ENCODE measurements at regions not wholly inside any gene's neighbourhood (a gene's known extent, or its start where the extent isn't known, plus 50 kb on each side); places are given as distances from the start of the nearest gene placed in this dataset.

GRCh38 chr7:41255716-41256115 is 447.2 kb downstream of the INHBA start:
- H2AFZ ChIP-seq (ENCODE audit: low read length), result no peak overlapping the region
- H3K4me1 ChIP-seq (ENCODE audit: insufficient read depth, low read length, poor library complexity, severe bottlenecking), result no peaks in the 10 kb centered on the region
- no peak overlapping the region for H3K4me2 ChIP-seq (ENCODE audit: low read depth, low read length, poor library complexity, severe bottlenecking)
- no peak overlapping the region for H3K4me3 ChIP-seq (ENCODE audit: low read length, poor library complexity, severe bottlenecking)
- no peaks in the 10 kb centered on the region for H3K27me3 ChIP-seq (ENCODE audit: insufficient read depth, low read length, poor library complexity, severe bottlenecking)
- no peaks in the 10 kb centered on the region for H4K20me1 ChIP-seq (ENCODE audit: insufficient read depth, low read length, poor library complexity, severe bottlenecking)
- no peak overlapping the region for H3K9ac ChIP-seq (ENCODE audit: low read depth, low read length, poor library complexity, severe bottlenecking)
- no peaks in the 10 kb centered on the region for H3K9me2 ChIP-seq (replicated peaks; ENCODE audit: low read depth, low read length)
- TF ChIP-seq CTCF (conservative IDR thresholded peaks at IDR 0.05; ENCODE audit: low read length) (no peak), EZH2phosphoT487 (IDR thresholded peaks at IDR 0.05; ENCODE audit: borderline replicate concordance) (no peak)
- H3K79me2 ChIP-seq (ENCODE audit: insufficient read depth, low read length), result no peaks in the 10 kb centered on the region
- no peaks in the 10 kb centered on the region for H3K36me3 ChIP-seq (ENCODE audit: insufficient read depth, low read length)
- no peaks in the 10 kb centered on the region for H3F3A ChIP-seq (ENCODE audit: low read depth)
- H3K9me3 ChIP-seq (ENCODE audit: insufficient read depth, low read depth, low read length), result no peaks in the 10 kb centered on the region

GRCh38 chr7:41255113-41255512 is 447.8 kb downstream of the INHBA start:
- Histone ChIP-seq H3K9ac (ENCODE audit: low read depth, low read length, poor library complexity, severe bottlenecking) (no peak overlapping the region), H3K9me2 (replicated peaks; ENCODE audit: low read depth, low read length) (no peaks in the 10 kb centered on the region), H3K9me3 (ENCODE audit: insufficient read depth, low read depth, low read length) (no peaks in the 10 kb centered on the region), H3K79me2 (ENCODE audit: insufficient read depth, low read length) (no peaks in the 10 kb centered on the region), H3K4me1 (ENCODE audit: insufficient read depth, low read length, poor library complexity, severe bottlenecking) (no peaks in the 10 kb centered on the region), H3K4me2 (ENCODE audit: low read depth, low read length, poor library complexity, severe bottlenecking) (no peak overlapping the region), H3K4me3 (ENCODE audit: low read length, poor library complexity, severe bottlenecking) (no peak overlapping the region), H3F3A (ENCODE audit: low read depth) (no peaks in the 10 kb centered on the region), H2AFZ (ENCODE audit: low read length) (no peak overlapping the region), H3K36me3 (ENCODE audit: insufficient read depth, low read length) (no peaks in the 10 kb centered on the region), H3K27me3 (ENCODE audit: insufficient read depth, low read length, poor library complexity, severe bottlenecking) (no peaks in the 10 kb centered on the region), H4K20me1 (ENCODE audit: insufficient read depth, low read length, poor library complexity, severe bottlenecking) (no peaks in the 10 kb centered on the region)
- TF ChIP-seq CTCF (conservative IDR thresholded peaks at IDR 0.05; ENCODE audit: low read length) (no peak), EZH2phosphoT487 (IDR thresholded peaks at IDR 0.05; ENCODE audit: borderline replicate concordance) (no peak)

- Histone ChIP-seq H3K79me2 (ENCODE audit: insufficient read depth, low read length) (no peaks in the 10 kb centered on the region), H2AFZ (ENCODE audit: low read length) (no peak overlapping the region), H3K4me2 (ENCODE audit: low read depth, low read length, poor library complexity, severe bottlenecking) (no peak overlapping the region), H3K4me1 (ENCODE audit: insufficient read depth, low read length, poor library complexity, severe bottlenecking) (no peaks in the 10 kb centered on the region), H4K20me1 (ENCODE audit: insufficient read depth, low read length, poor library complexity, severe bottlenecking) (no peaks in the 10 kb centered on the region), H3K9me2 (replicated peaks; ENCODE audit: low read depth, low read length) (no peaks in the 10 kb centered on the region), H3K9ac (ENCODE audit: low read depth, low read length, poor library complexity, severe bottlenecking) (no peak overlapping the region), H3K27me3 (ENCODE audit: insufficient read depth, low read length, poor library complexity, severe bottlenecking) (no peaks in the 10 kb centered on the region), H3K4me3 (ENCODE audit: low read length, poor library complexity, severe bottlenecking) (no peak overlapping the region), H3K9me3 (ENCODE audit: insufficient read depth, low read depth, low read length) (no peaks in the 10 kb centered on the region), H3K36me3 (ENCODE audit: insufficient read depth, low read length) (no peaks in the 10 kb centered on the region), H3F3A (ENCODE audit: low read depth) (no peaks in the 10 kb centered on the region)
- TF ChIP-seq EZH2phosphoT487 (IDR thresholded peaks at IDR 0.05; ENCODE audit: borderline replicate concordance) (no peak), CTCF (conservative IDR thresholded peaks at IDR 0.05; ENCODE audit: low read length) (no peak)
These were observed 449.9 kb downstream of the INHBA start for GRCh38 chr7:41252957-41253356.
